Bronchial epithelial cell (primary cell): ENCODE measurements at regions not wholly inside any gene's neighbourhood (a gene's known extent, or its start where the extent isn't known, plus 50 kb on each side); places are given as distances from the start of the nearest gene placed in this dataset.
"Not testable (repeated sequence)": the region's sequence is repeated elsewhere in the genome, so short reads cannot be mapped to it uniquely, and the experiment has no call there.

Experiments
- DNase-seq: peaks from one replicate; pipeline ENCODE4 v3.0.0-alpha.2; 2010; ENCODE audit warnings: low read depth
- FAIRE-seq: peaks from 2 replicates; lab custom pipeline; 2011; peaks lifted over from hg19 to GRCh38; lab: Jason Lieb, UNC
- H3K27me3 ChIP-seq: 2 replicates; pipeline ENCODE4 v1.5.1; 2011; ENCODE audit warnings: low read length; ENCODE audit not compliant: control insufficient read depth, insufficient read depth
- H3K36me3 ChIP-seq: 2 replicates; pipeline ENCODE4 v1.5.1; 2011; ENCODE audit warnings: low read length; ENCODE audit not compliant: control insufficient read depth, insufficient read depth
- H3K4me3 ChIP-seq: 2 replicates; pipeline ENCODE4 v1.5.1; 2011; ENCODE audit warnings: mild to moderate bottlenecking, low read depth, low read length, control low read depth
- TF ChIP-seq, protein P1 (sequence below): IDR thresholded peaks from 2 replicates; pipeline ENCODE4 v1.5.1; 2011; ENCODE audit warnings: mild to moderate bottlenecking, moderate library complexity, low read length, control low read depth, inconsistent platforms; ENCODE audit not compliant: insufficient read depth, severe bottlenecking

DNA sequence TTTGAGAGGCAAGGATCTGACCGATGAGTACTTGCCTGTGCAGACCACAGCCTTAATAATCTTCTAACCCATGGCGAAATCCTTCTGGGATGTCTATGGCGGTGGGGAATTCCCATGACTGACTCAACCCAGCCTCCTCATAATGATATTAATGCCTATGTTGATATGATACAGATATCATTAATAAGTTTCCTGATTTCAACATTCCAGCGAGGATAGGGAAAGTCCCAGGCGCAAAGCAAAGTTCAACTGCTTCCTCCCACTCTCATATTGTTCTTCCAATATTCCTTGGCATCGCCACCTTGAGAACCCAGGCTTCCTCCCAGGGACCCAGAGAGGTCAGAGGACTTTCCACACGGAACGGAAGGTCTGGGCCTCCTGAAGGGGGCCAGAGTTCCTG lies 110.3 kb upstream of the TMEM45B start:
- FAIRE-seq = no peak
- TF ChIP-seq, protein P1, sequence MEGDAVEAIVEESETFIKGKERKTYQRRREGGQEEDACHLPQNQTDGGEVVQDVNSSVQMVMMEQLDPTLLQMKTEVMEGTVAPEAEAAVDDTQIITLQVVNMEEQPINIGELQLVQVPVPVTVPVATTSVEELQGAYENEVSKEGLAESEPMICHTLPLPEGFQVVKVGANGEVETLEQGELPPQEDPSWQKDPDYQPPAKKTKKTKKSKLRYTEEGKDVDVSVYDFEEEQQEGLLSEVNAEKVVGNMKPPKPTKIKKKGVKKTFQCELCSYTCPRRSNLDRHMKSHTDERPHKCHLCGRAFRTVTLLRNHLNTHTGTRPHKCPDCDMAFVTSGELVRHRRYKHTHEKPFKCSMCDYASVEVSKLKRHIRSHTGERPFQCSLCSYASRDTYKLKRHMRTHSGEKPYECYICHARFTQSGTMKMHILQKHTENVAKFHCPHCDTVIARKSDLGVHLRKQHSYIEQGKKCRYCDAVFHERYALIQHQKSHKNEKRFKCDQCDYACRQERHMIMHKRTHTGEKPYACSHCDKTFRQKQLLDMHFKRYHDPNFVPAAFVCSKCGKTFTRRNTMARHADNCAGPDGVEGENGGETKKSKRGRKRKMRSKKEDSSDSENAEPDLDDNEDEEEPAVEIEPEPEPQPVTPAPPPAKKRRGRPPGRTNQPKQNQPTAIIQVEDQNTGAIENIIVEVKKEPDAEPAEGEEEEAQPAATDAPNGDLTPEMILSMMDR = no peak
- Histone ChIP-seq H3K27me3 (peaks cover 2% of the 10 kb centered on the region), H3K36me3 (no peaks in the 10 kb centered on the region), H3K4me3 (no peak overlapping the region)
- DNase-seq = peak; percentile 87

DNA sequence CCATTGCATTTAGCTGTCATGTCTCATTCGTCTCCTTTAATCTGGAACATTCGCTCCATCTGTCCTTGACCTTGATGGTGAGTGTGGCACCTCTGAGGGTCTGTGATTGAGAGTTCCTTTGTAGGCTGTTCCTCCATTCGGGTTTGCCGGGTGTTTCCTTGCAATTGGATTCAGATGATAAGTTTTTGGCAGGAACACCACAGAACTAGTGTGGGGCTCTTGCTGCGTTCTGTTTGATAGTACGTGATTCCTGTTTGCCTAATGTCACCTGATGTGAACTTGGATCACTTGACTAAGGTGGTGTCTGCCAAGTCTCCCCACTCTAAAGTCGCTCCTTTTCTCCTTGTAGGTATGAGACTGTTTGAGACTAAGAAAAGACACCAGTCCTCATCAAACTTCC lies 109.7 kb upstream of the TMEM45B start:
- Histone ChIP-seq H3K36me3 (no peaks in the 10 kb centered on the region), H3K27me3 (peaks cover 2% of the 10 kb centered on the region), H3K4me3 (no peak overlapping the region)
- DNase-seq (no peak), FAIRE-seq (peak; percentile 18)
- TF ChIP-seq, protein P1 = no peak

DNA sequence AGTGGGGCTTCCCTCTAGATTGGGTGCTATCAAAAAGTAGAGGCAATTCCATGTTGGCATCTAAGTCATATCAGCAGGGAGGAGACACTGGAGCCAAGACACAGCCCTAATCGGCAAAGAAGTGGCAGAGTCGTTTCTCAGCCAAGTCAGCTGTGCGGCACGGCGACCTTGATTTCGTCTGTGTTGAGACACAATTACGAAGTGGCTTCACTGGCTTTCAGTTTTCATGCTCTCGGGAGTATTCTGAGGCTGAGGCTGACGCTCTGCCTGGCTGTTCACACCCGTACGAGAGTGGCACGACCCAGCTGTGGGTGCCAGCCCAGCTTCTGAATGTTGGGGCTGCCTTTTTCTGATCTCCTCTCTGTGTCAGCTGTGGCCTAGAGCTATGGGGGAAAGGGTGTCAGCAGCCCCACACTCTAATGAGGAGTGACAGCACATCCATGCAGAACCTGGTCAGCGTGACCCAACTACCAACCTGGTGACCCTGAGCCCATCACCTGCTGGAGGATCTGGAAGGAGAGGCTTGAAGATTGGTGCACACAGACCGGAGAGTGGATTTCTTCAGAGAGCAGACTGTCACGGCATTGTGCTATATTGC lies 105.7 kb upstream of the TMEM45B start:
- FAIRE-seq (no peak), DNase-seq (no peak)
- no peak overlapping the region for H3K4me3 ChIP-seq
- peaks cover 2% of the 10 kb centered on the region for H3K27me3 ChIP-seq
- no peaks in the 10 kb centered on the region for H3K36me3 ChIP-seq
- TF ChIP-seq, protein P1 = no peak

DNA sequence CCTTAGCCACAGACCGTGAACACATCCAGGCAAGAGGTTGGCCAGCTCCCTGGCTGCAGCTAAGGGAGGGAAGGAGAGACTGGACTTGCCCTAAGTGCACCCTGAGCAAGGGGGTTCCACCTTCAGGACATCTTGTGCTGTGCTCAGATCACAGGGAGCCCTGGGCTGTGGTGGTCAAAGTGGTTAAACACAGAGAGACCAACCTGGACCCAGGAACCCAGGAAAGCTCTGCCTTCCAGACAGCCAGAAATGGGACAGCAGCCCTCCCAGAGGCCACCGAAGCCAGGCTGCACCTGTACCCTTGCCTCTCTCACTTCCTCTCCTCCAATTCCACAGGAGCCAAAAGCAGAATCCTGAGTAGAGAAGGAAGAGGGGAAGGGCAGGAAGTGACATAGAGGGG lies 105.2 kb upstream of the TMEM45B start:
- DNase-seq = no peak
- no peak for FAIRE-seq
- no peak overlapping the region for H3K4me3 ChIP-seq
- TF ChIP-seq, protein P1 = no peak
- H3K36me3 ChIP-seq = no peaks in the 10 kb centered on the region
- H3K27me3 ChIP-seq = peaks cover 2% of the 10 kb centered on the region

DNA sequence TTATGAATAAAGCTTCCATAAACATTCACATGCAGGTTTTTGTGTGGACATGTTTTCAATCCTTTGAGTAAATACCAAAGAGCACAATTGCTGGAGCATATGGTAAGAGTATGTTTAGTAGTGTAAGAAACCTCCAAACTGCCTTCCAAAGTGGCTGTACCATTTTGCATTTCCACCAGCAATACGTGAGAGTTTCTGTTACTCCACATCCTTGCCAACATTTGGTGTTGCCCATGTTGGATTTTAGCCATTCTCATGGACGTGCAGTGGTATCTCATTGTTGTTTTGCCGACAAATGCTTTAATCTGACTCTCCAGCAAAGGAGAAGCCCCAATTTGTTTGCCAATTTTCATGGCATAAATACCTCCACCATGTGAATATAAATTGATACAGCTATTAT lies 103.9 kb upstream of the TMEM45B start:
- no peaks in the 10 kb centered on the region for H3K36me3 ChIP-seq
- TF ChIP-seq, protein P1 = no peak
- FAIRE-seq (peak; percentile 18), DNase-seq (no peak)
- peaks cover 2% of the 10 kb centered on the region for H3K27me3 ChIP-seq
- H3K4me3 ChIP-seq = no peak overlapping the region

DNA sequence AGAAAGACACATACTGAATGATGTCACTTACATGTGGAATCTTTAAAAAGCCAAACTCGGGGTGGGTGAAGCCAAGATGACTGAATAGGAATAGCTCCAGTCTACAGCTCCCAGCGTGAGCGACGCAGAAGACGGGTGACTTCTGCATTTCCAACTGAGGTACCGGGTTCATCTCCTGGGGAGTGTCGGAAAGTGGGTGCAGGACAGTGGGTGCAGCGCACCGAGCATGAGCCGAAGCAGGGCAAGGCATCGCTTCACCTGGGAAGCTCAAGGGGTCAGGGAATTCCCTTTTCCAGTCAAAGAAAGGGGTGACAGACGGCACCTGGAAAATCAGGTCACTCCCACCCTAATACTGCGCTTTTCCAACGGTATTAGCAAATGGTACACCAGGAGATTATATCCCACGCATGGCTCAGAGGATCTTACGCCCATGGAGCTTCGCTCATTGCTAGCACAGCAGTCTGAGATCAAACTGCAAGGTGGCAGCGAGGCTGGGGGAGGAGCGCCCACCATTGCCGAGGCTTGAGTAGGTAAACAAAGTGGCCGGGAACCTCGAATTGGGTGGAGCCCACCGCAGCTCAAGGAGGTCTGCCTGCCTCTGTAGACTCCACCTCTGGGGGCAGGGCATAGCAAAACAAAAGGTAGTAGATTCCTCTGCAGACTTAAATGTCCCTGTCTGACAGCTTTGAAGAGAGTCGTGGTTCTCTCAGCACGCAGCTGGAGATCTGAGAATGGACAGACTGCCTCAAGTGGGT lies 103.0 kb upstream of the TMEM45B start:
- FAIRE-seq, H3K27me3 ChIP-seq, H3K36me3 ChIP-seq, DNase-seq, H3K4me3 ChIP-seq: not testable (repeated sequence)
